ENCODE measurements at regions not wholly inside any gene's neighbourhood (a gene's known extent, or its start where the extent isn't known, plus 50 kb on each side); places are given as distances from the start of the nearest gene placed in this dataset.

GRCh38 chr3:174777813-174778212, 81.3 kb upstream of the NAALADL2 start:
- TF ChIP-seq, protein P1, sequence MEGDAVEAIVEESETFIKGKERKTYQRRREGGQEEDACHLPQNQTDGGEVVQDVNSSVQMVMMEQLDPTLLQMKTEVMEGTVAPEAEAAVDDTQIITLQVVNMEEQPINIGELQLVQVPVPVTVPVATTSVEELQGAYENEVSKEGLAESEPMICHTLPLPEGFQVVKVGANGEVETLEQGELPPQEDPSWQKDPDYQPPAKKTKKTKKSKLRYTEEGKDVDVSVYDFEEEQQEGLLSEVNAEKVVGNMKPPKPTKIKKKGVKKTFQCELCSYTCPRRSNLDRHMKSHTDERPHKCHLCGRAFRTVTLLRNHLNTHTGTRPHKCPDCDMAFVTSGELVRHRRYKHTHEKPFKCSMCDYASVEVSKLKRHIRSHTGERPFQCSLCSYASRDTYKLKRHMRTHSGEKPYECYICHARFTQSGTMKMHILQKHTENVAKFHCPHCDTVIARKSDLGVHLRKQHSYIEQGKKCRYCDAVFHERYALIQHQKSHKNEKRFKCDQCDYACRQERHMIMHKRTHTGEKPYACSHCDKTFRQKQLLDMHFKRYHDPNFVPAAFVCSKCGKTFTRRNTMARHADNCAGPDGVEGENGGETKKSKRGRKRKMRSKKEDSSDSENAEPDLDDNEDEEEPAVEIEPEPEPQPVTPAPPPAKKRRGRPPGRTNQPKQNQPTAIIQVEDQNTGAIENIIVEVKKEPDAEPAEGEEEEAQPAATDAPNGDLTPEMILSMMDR (IDR thresholded peaks at IDR 0.05; ENCODE audit: borderline replicate concordance, control extremely low read depth, extremely low read depth, insufficient read depth, missing control alignments) = no peak
- in situ Hi-C loops (cut with MboI; ENCODE audit: low sequenced_read_pairs, unreplicated experiment) = no loop called here
- DNase-seq (ENCODE audit: low spot score) = no peak

DNA sequence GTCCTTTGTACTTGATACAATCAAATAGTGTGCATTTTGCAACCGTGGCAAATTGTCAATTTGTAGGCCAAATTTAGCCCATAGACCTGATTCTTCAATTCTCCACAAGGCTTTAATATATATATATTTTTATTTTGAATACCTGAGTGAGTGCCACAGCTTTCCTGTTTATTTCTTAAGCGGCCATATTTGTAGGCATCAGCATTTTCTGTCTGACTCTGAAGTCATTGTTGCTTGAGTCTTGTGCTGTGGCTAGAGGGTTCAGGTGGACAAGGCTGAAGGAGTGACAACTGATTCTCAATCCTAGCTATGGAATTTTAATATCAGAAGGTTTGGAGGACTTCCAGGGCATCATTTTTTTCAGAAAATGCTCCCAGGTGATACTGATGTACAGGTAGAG, 75.6 kb upstream of the NAALADL2 start:
- in situ Hi-C loops (cut with MboI; ENCODE audit: low sequenced_read_pairs, unreplicated experiment) = no loop called here
- TF ChIP-seq, protein P1 (IDR thresholded peaks at IDR 0.05; ENCODE audit: borderline replicate concordance, control extremely low read depth, extremely low read depth, insufficient read depth, missing control alignments) = no peak
- no peak for DNase-seq (ENCODE audit: low spot score)

GRCh38 chr3:174784206-174784934, 74.8 kb upstream of the NAALADL2 start:
- in situ Hi-C loops (cut with MboI; ENCODE audit: low sequenced_read_pairs, unreplicated experiment) = no loop called here
- TF ChIP-seq, protein P1 (IDR thresholded peaks at IDR 0.05; ENCODE audit: borderline replicate concordance, control extremely low read depth, extremely low read depth, insufficient read depth, missing control alignments) = no peak
- no peak for DNase-seq (ENCODE audit: low spot score)

DNA sequence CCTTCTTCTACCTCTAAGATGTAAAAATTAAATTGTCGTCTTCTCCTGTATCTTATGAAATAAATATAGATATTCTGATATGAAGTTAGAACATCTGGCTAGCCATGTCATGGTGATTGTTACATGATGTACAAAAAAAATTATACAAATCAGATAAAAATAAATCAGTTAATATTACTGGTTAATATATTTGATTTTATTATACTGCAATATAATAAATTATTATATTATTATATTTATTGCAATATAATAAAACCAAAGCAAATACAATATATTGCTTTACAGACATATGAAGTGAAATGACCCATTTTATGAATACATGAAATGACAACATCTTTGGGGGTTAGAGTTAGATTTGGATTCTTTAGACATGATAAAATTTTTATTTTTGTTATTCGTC, 72.3 kb upstream of the NAALADL2 start:
- TF ChIP-seq, protein P1 (IDR thresholded peaks at IDR 0.05; ENCODE audit: borderline replicate concordance, control extremely low read depth, extremely low read depth, insufficient read depth, missing control alignments) = no peak
- in situ Hi-C loops (cut with MboI; ENCODE audit: low sequenced_read_pairs, unreplicated experiment) = no loop called here
- no peak for DNase-seq (ENCODE audit: low spot score)

DNA sequence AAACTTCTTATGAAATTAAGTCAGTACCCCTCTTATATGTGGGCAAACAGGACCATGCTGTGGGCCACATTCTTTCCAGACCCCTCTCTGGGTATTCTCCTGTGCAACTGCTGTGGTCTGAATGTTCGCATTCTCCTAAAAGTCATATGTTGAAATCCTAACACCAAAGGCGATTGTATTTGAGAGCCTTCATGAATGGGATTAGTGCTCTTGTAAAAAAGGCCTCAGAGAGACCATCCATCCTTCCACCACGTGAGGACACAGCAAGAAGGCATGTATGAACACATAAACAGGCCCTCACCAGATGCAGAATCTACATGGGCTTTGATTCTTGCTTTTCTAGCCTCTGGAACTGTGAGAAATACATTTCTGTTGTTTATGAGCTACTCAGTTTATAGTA, 68.0 kb upstream of the NAALADL2 start:
- in situ Hi-C loops (cut with MboI; ENCODE audit: low sequenced_read_pairs, unreplicated experiment) = no loop called here
- TF ChIP-seq, protein P1 (IDR thresholded peaks at IDR 0.05; ENCODE audit: borderline replicate concordance, control extremely low read depth, extremely low read depth, insufficient read depth, missing control alignments) = no peak
- DNase-seq (ENCODE audit: low spot score) = no peak

- TF ChIP-seq, protein P1 (IDR thresholded peaks at IDR 0.05; ENCODE audit: borderline replicate concordance, control extremely low read depth, extremely low read depth, insufficient read depth, missing control alignments) = no peak
- DNase-seq (ENCODE audit: low spot score) = no peak
- in situ Hi-C loops (cut with MboI; ENCODE audit: low sequenced_read_pairs, unreplicated experiment) = no loop called here
These were observed 66.3 kb upstream of the NAALADL2 start for GRCh38 chr3:174792864-174793263.
